ENCODE measurements at regions not wholly inside any gene's neighbourhood (a gene's known extent, or its start where the extent isn't known, plus 50 kb on each side); places are given as distances from the start of the nearest gene placed in this dataset.

DNA sequence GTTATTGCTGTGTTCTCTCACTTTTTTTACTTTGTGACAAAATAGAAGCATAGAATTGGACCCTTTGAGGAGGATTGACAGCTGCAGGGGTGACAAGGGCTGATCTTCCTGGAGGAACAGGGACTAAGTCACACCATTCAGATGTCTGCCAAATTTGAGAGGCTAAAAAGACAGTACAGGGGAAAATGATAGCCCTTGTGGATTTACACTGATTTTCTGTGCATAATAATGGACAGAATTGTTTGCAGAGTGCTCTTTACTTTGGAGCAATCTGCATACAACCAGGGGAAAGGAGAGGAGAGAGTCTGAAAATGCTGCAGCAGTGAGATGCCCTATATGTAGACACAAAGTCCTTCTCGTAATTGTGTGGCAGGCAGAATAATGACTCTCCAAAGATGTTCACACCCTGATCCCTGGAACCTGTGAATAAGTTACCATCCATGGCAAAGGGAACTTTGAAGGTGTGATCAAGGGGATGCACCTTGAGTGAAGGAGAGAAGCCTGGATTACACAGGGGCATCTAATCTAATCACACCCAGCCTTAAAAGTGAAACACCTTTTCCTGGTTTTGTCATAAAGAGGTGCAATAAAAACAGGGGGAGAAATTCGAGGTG, 221.4 kb upstream of the CPHXL start (continued):
- TF ChIP-seq, protein P1, sequence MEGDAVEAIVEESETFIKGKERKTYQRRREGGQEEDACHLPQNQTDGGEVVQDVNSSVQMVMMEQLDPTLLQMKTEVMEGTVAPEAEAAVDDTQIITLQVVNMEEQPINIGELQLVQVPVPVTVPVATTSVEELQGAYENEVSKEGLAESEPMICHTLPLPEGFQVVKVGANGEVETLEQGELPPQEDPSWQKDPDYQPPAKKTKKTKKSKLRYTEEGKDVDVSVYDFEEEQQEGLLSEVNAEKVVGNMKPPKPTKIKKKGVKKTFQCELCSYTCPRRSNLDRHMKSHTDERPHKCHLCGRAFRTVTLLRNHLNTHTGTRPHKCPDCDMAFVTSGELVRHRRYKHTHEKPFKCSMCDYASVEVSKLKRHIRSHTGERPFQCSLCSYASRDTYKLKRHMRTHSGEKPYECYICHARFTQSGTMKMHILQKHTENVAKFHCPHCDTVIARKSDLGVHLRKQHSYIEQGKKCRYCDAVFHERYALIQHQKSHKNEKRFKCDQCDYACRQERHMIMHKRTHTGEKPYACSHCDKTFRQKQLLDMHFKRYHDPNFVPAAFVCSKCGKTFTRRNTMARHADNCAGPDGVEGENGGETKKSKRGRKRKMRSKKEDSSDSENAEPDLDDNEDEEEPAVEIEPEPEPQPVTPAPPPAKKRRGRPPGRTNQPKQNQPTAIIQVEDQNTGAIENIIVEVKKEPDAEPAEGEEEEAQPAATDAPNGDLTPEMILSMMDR (conservative IDR thresholded peaks at IDR 0.05; ENCODE audit: low read depth in 2 of 2), result no peak
- TF ChIP-seq, protein P2, sequence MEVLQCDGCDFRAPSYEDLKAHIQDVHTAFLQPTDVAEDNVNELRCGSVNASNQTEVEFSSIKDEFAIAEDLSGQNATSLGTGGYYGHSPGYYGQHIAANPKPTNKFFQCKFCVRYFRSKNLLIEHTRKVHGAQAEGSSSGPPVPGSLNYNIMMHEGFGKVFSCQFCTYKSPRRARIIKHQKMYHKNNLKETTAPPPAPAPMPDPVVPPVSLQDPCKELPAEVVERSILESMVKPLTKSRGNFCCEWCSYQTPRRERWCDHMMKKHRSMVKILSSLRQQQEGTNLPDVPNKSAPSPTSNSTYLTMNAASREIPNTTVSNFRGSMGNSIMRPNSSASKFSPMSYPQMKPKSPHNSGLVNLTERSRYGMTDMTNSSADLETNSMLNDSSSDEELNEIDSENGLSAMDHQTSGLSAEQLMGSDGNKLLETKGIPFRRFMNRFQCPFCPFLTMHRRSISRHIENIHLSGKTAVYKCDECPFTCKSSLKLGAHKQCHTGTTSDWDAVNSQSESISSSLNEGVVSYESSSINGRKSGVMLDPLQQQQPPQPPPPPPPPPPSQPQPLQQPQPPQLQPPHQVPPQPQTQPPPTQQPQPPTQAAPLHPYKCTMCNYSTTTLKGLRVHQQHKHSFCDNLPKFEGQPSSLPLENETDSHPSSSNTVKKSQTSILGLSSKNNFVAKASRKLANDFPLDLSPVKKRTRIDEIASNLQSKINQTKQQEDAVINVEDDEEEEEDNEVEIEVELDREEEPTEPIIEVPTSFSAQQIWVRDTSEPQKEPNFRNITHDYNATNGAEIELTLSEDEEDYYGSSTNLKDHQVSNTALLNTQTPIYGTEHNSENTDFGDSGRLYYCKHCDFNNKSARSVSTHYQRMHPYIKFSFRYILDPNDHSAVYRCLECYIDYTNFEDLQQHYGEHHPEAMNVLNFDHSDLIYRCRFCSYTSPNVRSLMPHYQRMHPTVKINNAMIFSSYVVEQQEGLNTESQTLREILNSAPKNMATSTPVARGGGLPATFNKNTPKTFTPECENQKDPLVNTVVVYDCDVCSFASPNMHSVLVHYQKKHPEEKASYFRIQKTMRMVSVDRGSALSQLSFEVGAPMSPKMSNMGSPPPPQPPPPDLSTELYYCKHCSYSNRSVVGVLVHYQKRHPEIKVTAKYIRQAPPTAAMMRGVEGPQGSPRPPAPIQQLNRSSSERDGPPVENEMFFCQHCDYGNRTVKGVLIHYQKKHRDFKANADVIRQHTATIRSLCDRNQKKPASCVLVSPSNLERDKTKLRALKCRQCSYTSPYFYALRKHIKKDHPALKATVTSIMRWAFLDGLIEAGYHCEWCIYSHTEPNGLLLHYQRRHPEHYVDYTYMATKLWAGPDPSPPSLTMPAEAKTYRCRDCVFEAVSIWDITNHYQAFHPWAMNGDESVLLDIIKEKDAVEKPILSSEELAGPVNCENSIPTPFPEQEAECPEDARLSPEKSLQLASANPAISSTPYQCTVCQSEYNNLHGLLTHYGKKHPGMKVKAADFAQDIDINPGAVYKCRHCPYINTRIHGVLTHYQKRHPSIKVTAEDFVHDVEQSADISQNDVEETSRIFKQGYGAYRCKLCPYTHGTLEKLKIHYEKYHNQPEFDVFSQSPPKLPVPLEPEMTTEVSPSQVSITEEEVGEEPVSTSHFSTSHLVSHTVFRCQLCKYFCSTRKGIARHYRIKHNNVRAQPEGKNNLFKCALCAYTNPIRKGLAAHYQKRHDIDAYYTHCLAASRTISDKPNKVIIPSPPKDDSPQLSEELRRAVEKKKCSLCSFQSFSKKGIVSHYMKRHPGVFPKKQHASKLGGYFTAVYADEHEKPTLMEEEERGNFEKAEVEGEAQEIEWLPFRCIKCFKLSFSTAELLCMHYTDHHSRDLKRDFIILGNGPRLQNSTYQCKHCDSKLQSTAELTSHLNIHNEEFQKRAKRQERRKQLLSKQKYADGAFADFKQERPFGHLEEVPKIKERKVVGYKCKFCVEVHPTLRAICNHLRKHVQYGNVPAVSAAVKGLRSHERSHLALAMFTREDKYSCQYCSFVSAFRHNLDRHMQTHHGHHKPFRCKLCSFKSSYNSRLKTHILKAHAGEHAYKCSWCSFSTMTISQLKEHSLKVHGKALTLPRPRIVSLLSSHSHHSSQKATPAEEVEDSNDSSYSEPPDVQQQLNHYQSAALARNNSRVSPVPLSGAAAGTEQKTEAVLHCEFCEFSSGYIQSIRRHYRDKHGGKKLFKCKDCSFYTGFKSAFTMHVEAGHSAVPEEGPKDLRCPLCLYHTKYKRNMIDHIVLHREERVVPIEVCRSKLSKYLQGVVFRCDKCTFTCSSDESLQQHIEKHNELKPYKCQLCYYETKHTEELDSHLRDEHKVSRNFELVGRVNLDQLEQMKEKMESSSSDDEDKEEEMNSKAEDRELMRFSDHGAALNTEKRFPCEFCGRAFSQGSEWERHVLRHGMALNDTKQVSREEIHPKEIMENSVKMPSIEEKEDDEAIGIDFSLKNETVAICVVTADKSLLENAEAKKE (CRISPR knock-in tag; IDR thresholded peaks at IDR 0.05), result no peak
- TF ChIP-seq STAT1 (IDR thresholded peaks at IDR 0.05; ENCODE audit: unreplicated experiment) (no peak), POLR2AphosphoS5 (IDR thresholded peaks at IDR 0.05; ENCODE audit: low read depth) (no peak), CREB1 (CRISPR knock-in tag; IDR thresholded peaks at IDR 0.05; ENCODE audit: low read depth) (no peak), ZNF114 (CRISPR knock-in tag; IDR thresholded peaks at IDR 0.05) (no peak)

DNA sequence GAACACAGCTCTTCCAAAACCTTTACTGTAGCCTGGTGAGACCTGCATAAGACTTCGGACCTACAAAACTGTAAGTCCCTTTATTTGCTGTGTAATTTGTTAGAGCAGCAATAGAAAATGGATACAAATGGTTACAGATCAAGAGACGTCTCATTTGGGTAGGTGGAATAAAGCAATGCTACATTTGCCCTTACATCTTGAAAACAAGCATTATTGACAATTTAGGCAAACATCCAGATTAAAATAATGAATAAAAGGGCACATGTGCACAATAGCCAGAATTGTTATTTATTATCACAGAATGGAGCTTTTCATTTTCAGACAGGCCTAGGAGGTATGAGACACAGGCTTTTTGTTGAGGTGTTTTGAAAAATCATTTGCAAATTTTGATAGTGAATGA, 222.2 kb upstream of the CPHXL start:
- Histone ChIP-seq H4K20me1 (replicated peaks; ENCODE audit: insufficient read depth) (peaks cover 3% of the 10 kb centered on the region; the same call in 1 of the 2 replicates), H2AFZ (no peak overlapping the region), H3K9me2 (ENCODE audit: insufficient read depth) (no peaks in the 10 kb centered on the region), H3K36me3 (ENCODE audit: insufficient read depth) (no peaks in the 10 kb centered on the region), H3F3A (replicated peaks; ENCODE audit: low read depth) (no peaks in the 10 kb centered on the region), H3K4me2 (no peak overlapping the region), H3K4me3 (no peak overlapping the region), H3K27ac (ENCODE audit: low read depth) (no peak overlapping the region), H3K79me2 (replicated peaks; ENCODE audit: insufficient read depth) (no peaks in the 10 kb centered on the region), H3K4me1 (ENCODE audit: insufficient read depth) (peaks cover 10% of the 10 kb centered on the region), H3K27me3 (ENCODE audit: insufficient read depth) (peaks cover 19% of the 10 kb centered on the region; the same call in 1 of the 2 replicates)
- no peak for TF ChIP-seq EZH2phosphoT487 (IDR thresholded peaks at IDR 0.05; ENCODE audit: unreplicated experiment)
- Mint-ChIP-seq H3K36me3 (ENCODE audit: low read depth) (no peaks in the 10 kb centered on the region), H3K27ac (no peak overlapping the region), H3K27me3 (ENCODE audit: insufficient read depth, low read depth, poor library complexity) (no peaks in the 10 kb centered on the region), H3K4me1 (0 out of 3 replicates have a peak, but pooled peaks cover 5% of the 10 kb centered on the region), H3K9me3 (peaks cover 50% of the 10 kb centered on the region), H3K4me3 (no peak overlapping the region)
- DNase-seq (ENCODE audit: low spot score), result no peak
- no peak for ATAC-seq

Measured in GM23338 (cell line).